K562 (cell line): ENCODE measurements at regions not wholly inside any gene's neighbourhood (a gene's known extent, or its start where the extent isn't known, plus 50 kb on each side); places are given as distances from the start of the nearest gene placed in this dataset.

Source experiments
- ATAC-seq: fragments of 200-7000 bp; cut with Tn5 transposase; 3 replicates; pipeline ENCODE4 v1.9.1; 2020; ENCODE audit warnings: moderate library complexity
- BruUV-seq: library from RNA; stranded (reverse); fragments of 400-500 nt; replicated peaks from 2 replicates; lab custom pipeline; 2021; lab: Mats Ljungman, UMichigan
- CTCF ChIA-PET: fragments of 300-600 bp; formaldehyde crosslinking; extraction: SDS; loops from one replicate; lab custom pipeline; 2021; ENCODE audit warnings: low intra/inter-chr PET ratio; lab: Yijun Ruan, JAX
- POLR2A ChIA-PET: fragments of 300-600, 350-650 bp; sonication (Branson Sonifier 250); formaldehyde crosslinking; extraction: SDS; loops from one replicate; lab custom pipeline; 2021; ENCODE audit warnings: antibody characterized with exemption, inconsistent platforms; lab: Yijun Ruan, JAX
- DNase-seq, 4 experiments: peaks; one replicate each; pipeline versions ENCODE4 v3.0.0 to v3.0.0-alpha.2; 2011 to 2018; ENCODE audit warnings: low spot score in 3 of 4, mixed read lengths in 3 of 4; ENCODE audit errors: extremely low read depth in 1 of 4
- FAIRE-seq: peaks from 2 replicates; lab custom pipeline; 2011; peaks lifted over from hg19 to GRCh38; lab: Jason Lieb, UNC
- H2AFZ ChIP-seq: 2 replicates; pipeline ENCODE4 v1.6.0; 2011; ENCODE audit warnings: low read depth, low read length, control low read depth, inconsistent platforms
- H3K27ac ChIP-seq: fragments of 200-600 bp; 3 replicates; pipeline ENCODE4 v1.8.0; 2011; ENCODE audit warnings: low read depth, mild to moderate bottlenecking, control low read depth, inconsistent platforms, low read length, moderate library complexity, mixed read lengths; ENCODE audit errors: extremely low read depth
- H3K27me3 ChIP-seq, 2 experiments: fragments of 300-600 bp in 1 of 2; 2 replicates in 1 of 2; 3 replicates in 1 of 2; pipeline versions ENCODE4 v1.6.0 to v1.8.0; 2011; ENCODE audit warnings: inconsistent platforms in 2 of 2, low read length in 2 of 2, mild to moderate bottlenecking in 1 of 2, mixed read lengths in 1 of 2, moderate library complexity in 1 of 2; ENCODE audit not compliant: control insufficient read depth in 2 of 2, insufficient read depth in 2 of 2
- H3K36me3 ChIP-seq: fragments of 300-600 bp; 3 replicates; pipeline ENCODE4 v1.8.0; 2011; ENCODE audit warnings: mild to moderate bottlenecking, low read length, inconsistent platforms; ENCODE audit not compliant: control insufficient read depth, insufficient read depth
- H3K4me1 ChIP-seq, 2 experiments: fragments of 200-600 bp in 1 of 2; replicated peaks in 1 of 2; 2 replicates in 1 of 2; 3 replicates in 1 of 2; pipeline versions ENCODE4 v1.5.1 to v1.8.0; 2011; ENCODE audit warnings: inconsistent platforms in 2 of 2, low read length in 2 of 2, mild to moderate bottlenecking in 1 of 2, mixed read lengths in 1 of 2, moderate library complexity in 1 of 2; ENCODE audit not compliant: control insufficient read depth in 2 of 2, insufficient read depth in 2 of 2
- H3K4me2 ChIP-seq: 2 replicates; pipeline ENCODE4 v1.6.1; 2011; ENCODE audit warnings: low read length, control low read depth, inconsistent platforms, mixed read lengths; ENCODE audit not compliant: insufficient read depth
- H3K4me3 ChIP-seq: fragments of 200-600 bp; sonication (generic), shearing (Covaris generic); 2 replicates; pipeline ENCODE4 v1.5.1; 2016; ENCODE audit warnings: control low read depth, inconsistent platforms
- H3K79me2 ChIP-seq: fragments of 200-600 bp; 3 replicates; pipeline ENCODE4 v1.8.0; 2011; ENCODE audit warnings: low read length, inconsistent platforms; ENCODE audit not compliant: control insufficient read depth, insufficient read depth
- H3K9ac ChIP-seq, 2 experiments: 2 replicates each; pipeline versions ENCODE4 v1.6.0 to v1.6.1; 2011; ENCODE audit warnings: low read depth in 2 of 2, low read length in 2 of 2, control low read depth in 1 of 2, inconsistent platforms in 1 of 2, mild to moderate bottlenecking in 1 of 2, mixed read lengths in 1 of 2; ENCODE audit not compliant: insufficient read depth in 1 of 2
- H3K9me1 ChIP-seq: one replicate; pipeline ENCODE4 v1.6.0; 2011; ENCODE audit warnings: inconsistent platforms, mild to moderate bottlenecking, low read length, moderate library complexity; ENCODE audit not compliant: control insufficient read depth, insufficient read depth
- H3K9me3 ChIP-seq: replicated peaks from 2 replicates; pipeline ENCODE4 v1.5.1; 2011; ENCODE audit warnings: low read depth, low read length, inconsistent platforms; ENCODE audit not compliant: control insufficient read depth, insufficient read depth
- H4K20me1 ChIP-seq: replicated peaks from 2 replicates; pipeline ENCODE4 v1.6.1; 2011; ENCODE audit warnings: low read length, inconsistent platforms, mixed read lengths; ENCODE audit not compliant: control insufficient read depth, insufficient read depth
- CSDE1 ChIP-seq, 2 experiments: fragments of 450-650 bp; IDR thresholded peaks; 2 replicates each; pipeline ENCODE4 v1.6.1; 2016; ENCODE audit warnings: mild to moderate bottlenecking in 1 of 2
- E2F3 ChIP-seq: fragments of 250-450 bp; sonication (Bioruptor Pico); IDR thresholded peaks from 2 replicates; pipeline ENCODE4 v1.4.0; 2020; ENCODE audit warnings: mild to moderate bottlenecking
- ETV6 ChIP-seq, 3 experiments: fragments of 150-350 bp in 1 of 3; sonication (generic) in 1 of 3; formaldehyde crosslinking in 1 of 3; IDR thresholded peaks; 2 replicates each; pipeline versions ENCODE4 v1.6.1 to v1.8.0; 2014 to 2022; ENCODE audit warnings: borderline replicate concordance in 2 of 3, low read depth in 2 of 3, antibody characterized with exemption in 1 of 3, low read length in 1 of 3, mild to moderate bottlenecking in 1 of 3, missing genetic modification reagents in 1 of 3
- FOXJ2 ChIP-seq: fragments of 200-800 bp; sonication (Bioruptor generic); IDR thresholded peaks from 2 replicates; pipeline ENCODE4 v1.6.1; 2016; ENCODE audit warnings: missing genetic modification characterization, missing compliant biosample characterization
- PPARD ChIP-seq: fragments of 250-450 bp; sonication (Bioruptor Pico); IDR thresholded peaks from 2 replicates; pipeline ENCODE4 v1.8.0; 2022; ENCODE audit warnings: inconsistent platforms, mild to moderate bottlenecking, moderate library complexity
- RBFOX2 ChIP-seq: fragments of 200-400 bp; formaldehyde crosslinking; IDR thresholded peaks from 2 replicates; pipeline ENCODE4 v1.6.1; 2017; ENCODE audit warnings: low read depth, mild to moderate bottlenecking, low read length, moderate library complexity
- SMC3 ChIP-seq: conservative IDR thresholded peaks from 2 replicates; pipeline ENCODE4 v1.6.1; 2011; ENCODE audit warnings: low read depth, low read length, improper control_type of control experiment; ENCODE audit not compliant: insufficient read depth
- SRSF3 ChIP-seq: fragments of 200-400 bp; formaldehyde crosslinking; IDR thresholded peaks from 2 replicates; pipeline ENCODE4 v1.6.1; 2016; ENCODE audit warnings: mild to moderate bottlenecking, low read length, moderate library complexity; ENCODE audit not compliant: insufficient read depth
- TAF15 ChIP-seq: fragments of 200-400 bp; formaldehyde crosslinking; IDR thresholded peaks from 2 replicates; pipeline ENCODE4 v1.6.1; 2017; ENCODE audit warnings: mild to moderate bottlenecking, low read depth, low read length, moderate library complexity
- TCFL5 ChIP-seq: fragments of 250-450 bp; sonication (Bioruptor Pico); conservative IDR thresholded peaks from 2 replicates; pipeline ENCODE4 v1.6.1; 2021; ENCODE audit warnings: mild to moderate bottlenecking, moderate library complexity, matching md5 sums
- THAP12 ChIP-seq: fragments of 250-450 bp; sonication (Bioruptor Pico); IDR thresholded peaks from 2 replicates; pipeline ENCODE4 v1.9.0; 2021; ENCODE audit warnings: mild to moderate bottlenecking, inconsistent platforms
- WHSC1 ChIP-seq: IDR thresholded peaks from one replicate; pipeline ENCODE4 v1.6.1; 2012; ENCODE audit warnings: low read length, control low read depth, inconsistent platforms
- XRCC3 ChIP-seq: fragments of 450-650 bp; IDR thresholded peaks from 2 replicates; pipeline ENCODE4 v1.6.1; 2017; ENCODE audit warnings: mild to moderate bottlenecking, moderate library complexity
- ZBTB1 ChIP-seq: sonication (generic); formaldehyde crosslinking; IDR thresholded peaks from 2 replicates; pipeline ENCODE4 v1.8.1; 2023; ENCODE audit warnings: missing genetic modification reagents, low read depth, mild to moderate bottlenecking, borderline replicate concordance
- ZKSCAN3 ChIP-seq: fragments of 250-450 bp; sonication (Bioruptor Pico); IDR thresholded peaks from 2 replicates; pipeline ENCODE4 v1.4.0; 2020
- WGBS: fragments of 100-300 bp; shearing (Covaris generic); methylation state at CpG from one replicate; pipeline ENCODE4 v1.1.6; 2016; ENCODE audit warnings: low coverage, mixed read lengths; ENCODE audit not compliant: insufficient coverage; ENCODE audit errors: missing lambda C conversion rate; 5-methylcytosine and 5-hydroxymethylcytosine counted together
- in situ Hi-C: fragments of 300-500 bp; cut with MboI; formaldehyde crosslinking; loops from 4 replicates; pipeline ENCODE4 v1.15.0; 2018; ENCODE audit warnings: inconsistent platforms, mixed read lengths
- intact Hi-C: fragments of 100-400 bp; cut with micrococcal nuclease; formaldehyde crosslinking; loops from 2 replicates; pipeline ENCODE4 v1.14.2; 2022
- TF ChIP-seq, protein P1 (sequence below): sonication (generic); formaldehyde crosslinking; IDR thresholded peaks from 2 replicates; pipeline ENCODE4 v1.8.1; 2023; ENCODE audit warnings: mild to moderate bottlenecking, missing genetic modification reagents

DNA sequence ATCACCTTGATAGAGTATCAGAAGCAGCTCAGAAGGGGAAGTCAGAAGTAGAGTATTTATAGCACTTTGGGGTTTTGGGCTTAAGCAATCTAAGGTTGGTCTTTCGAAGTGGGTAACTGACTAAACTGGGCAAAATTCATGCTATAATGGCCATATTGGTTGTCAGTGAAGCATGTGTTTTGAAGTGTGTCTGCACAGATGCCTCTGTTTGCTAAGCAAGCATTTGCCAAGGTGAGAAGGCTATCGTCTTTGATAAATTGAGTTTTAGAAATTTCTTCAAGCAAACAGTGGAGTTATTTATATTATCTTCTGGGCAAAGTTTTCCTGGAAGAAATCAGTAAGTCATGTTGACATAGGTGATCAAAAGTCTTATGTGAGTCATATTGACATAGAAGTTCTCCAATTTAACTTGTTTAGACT, 412.8 kb upstream of the TGFBR2 start:
- TF ChIP-seq SRSF3 (no peak), FOXJ2 (tag) (no peak), E2F3 (CRISPR knock-in tag) (no peak), CSDE1 (IDR thresholded peaks at IDR 0.05) (no peak), PPARD (CRISPR knock-in tag) (no peak), ZKSCAN3 (CRISPR knock-in tag) (no peak), RBFOX2 (no peak), ETV6 (IDR thresholded peaks at IDR 0.05; ENCODE audit: borderline replicate concordance in 1 of 2, low read depth in 2 of 2, low read length in 1 of 2) (no peak), ETV6 (CRISPR knock-in tag; IDR thresholded peaks at IDR 0.05; ENCODE audit: borderline replicate concordance) (no peak), ZBTB1 (CRISPR knock-in tag) (no peak), TAF15 (no peak), XRCC3 (no peak), WHSC1 (no peak), SMC3 (no peak), TCFL5 (CRISPR knock-in tag) (no peak), THAP12 (CRISPR knock-in tag) (no peak)
- TF ChIP-seq, protein P1, sequence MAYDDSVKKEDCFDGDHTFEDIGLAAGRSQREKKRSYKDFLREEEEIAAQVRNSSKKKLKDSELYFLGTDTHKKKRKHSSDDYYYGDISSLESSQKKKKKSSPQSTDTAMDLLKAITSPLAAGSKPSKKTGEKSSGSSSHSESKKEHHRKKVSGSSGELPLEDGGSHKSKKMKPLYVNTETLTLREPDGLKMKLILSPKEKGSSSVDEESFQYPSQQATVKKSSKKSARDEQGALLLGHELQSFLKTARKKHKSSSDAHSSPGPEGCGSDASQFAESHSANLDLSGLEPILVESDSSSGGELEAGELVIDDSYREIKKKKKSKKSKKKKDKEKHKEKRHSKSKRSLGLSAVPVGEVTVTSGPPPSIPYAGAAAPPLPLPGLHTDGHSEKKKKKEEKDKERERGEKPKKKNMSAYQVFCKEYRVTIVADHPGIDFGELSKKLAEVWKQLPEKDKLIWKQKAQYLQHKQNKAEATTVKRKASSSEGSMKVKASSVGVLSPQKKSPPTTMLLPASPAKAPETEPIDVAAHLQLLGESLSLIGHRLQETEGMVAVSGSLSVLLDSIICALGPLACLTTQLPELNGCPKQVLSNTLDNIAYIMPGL (CRISPR knock-in tag), result no peak
- BruUV-seq, result no TSS peak
- ATAC-seq, result no peak
- no peak overlapping the region for H3K27ac ChIP-seq
- no peak overlapping the region for H3K4me3 ChIP-seq
- H3K4me2 ChIP-seq, result no peak overlapping the region
- ChIA-PET CTCF (no interaction called here), POLR2A (no interaction called here)
- H4K20me1 ChIP-seq, result no peaks in the 10 kb centered on the region
- no peak for DNase-seq
- WGBS, result 0% methylated on average over 2 of the region's 2 CpGs
- FAIRE-seq, result no peak
- H3K9me1 ChIP-seq, result no peaks in the 10 kb centered on the region
- intact Hi-C loops, result no loop called here
- in situ Hi-C loops, result no loop called here
- H3K79me2 ChIP-seq, result no peaks in the 10 kb centered on the region
- H3K27me3 ChIP-seq, result no peaks in the 10 kb centered on the region
- no peaks in the 10 kb centered on the region for H3K4me1 ChIP-seq
- H3K9ac ChIP-seq, result no peak overlapping the region
- no peaks in the 10 kb centered on the region for H3K36me3 ChIP-seq
- H2AFZ ChIP-seq, result no peak overlapping the region
- no peaks in the 10 kb centered on the region; the same call in 1 of the 2 replicates for H3K9me3 ChIP-seq
